Effector memory CD4-positive, alpha-beta T cell (primary cell): ENCODE measurements at regions not wholly inside any gene's neighbourhood (a gene's known extent, or its start where the extent isn't known, plus 50 kb on each side); places are given as distances from the start of the nearest gene placed in this dataset.

Source experiments
- DNase-seq, 3 donors: peaks; one replicate each; pipeline ENCODE4 v3.0.0-alpha.2; 2020
- H3K27ac ChIP-seq: 2 replicates; pipeline ENCODE4 v1.7.0; 2013; ENCODE audit warnings: mild to moderate bottlenecking, low read length, moderate library complexity; ENCODE audit not compliant: insufficient read depth, poor library complexity, severe bottlenecking
- H3K27me3 ChIP-seq: replicated peaks from 2 replicates; pipeline ENCODE4 v1.7.0; 2013; ENCODE audit warnings: mild to moderate bottlenecking, low read length; ENCODE audit not compliant: insufficient read depth, control insufficient read depth, poor library complexity, severe bottlenecking
- H3K36me3 ChIP-seq: 2 replicates; pipeline ENCODE4 v1.7.0; 2013; ENCODE audit warnings: mild to moderate bottlenecking, low read length, moderate library complexity; ENCODE audit not compliant: control insufficient read depth, insufficient read depth
- H3K4me1 ChIP-seq: 2 replicates; pipeline ENCODE4 v1.7.0; 2013; ENCODE audit warnings: low read length, mild to moderate bottlenecking; ENCODE audit not compliant: control insufficient read depth, insufficient read depth, poor library complexity, severe bottlenecking
- H3K4me3 ChIP-seq: 2 replicates; pipeline ENCODE4 v1.7.0; 2013; ENCODE audit warnings: low read length, low read depth, mild to moderate bottlenecking; ENCODE audit not compliant: insufficient read depth, poor library complexity, severe bottlenecking
- H3K9me3 ChIP-seq: 2 replicates; pipeline ENCODE4 v1.7.0; 2013; ENCODE audit warnings: mild to moderate bottlenecking, low read length, moderate library complexity; ENCODE audit not compliant: control insufficient read depth

GRCh38 chr6:112620812-112621569, 273.9 kb downstream of the RFPL4B start:
- no peak for DNase-seq
- Histone ChIP-seq H3K4me3 (no peak overlapping the region), H3K4me1 (no peaks in the 10 kb centered on the region), H3K9me3 (no peaks in the 10 kb centered on the region), H3K27me3 (no peaks in the 10 kb centered on the region), H3K27ac (no peak overlapping the region), H3K36me3 (no peaks in the 10 kb centered on the region)

- Histone ChIP-seq H3K9me3 (no peaks in the 10 kb centered on the region), H3K36me3 (no peaks in the 10 kb centered on the region), H3K27me3 (no peaks in the 10 kb centered on the region), H3K4me1 (no peaks in the 10 kb centered on the region), H3K27ac (no peak overlapping the region), H3K4me3 (no peak overlapping the region)
- no peak for DNase-seq
These were observed 274.9 kb downstream of the RFPL4B start for GRCh38 chr6:112622036-112622435.

- no peaks in the 10 kb centered on the region for H3K36me3 ChIP-seq
- H3K4me1 ChIP-seq: no peaks in the 10 kb centered on the region
- H3K27me3 ChIP-seq: no peaks in the 10 kb centered on the region
- H3K9me3 ChIP-seq: no peaks in the 10 kb centered on the region
- no peak overlapping the region for H3K27ac ChIP-seq
- no peak for DNase-seq
- H3K4me3 ChIP-seq: no peak overlapping the region
These were observed 279.4 kb downstream of the RFPL4B start for GRCh38 chr6:112626468-112627082.

- DNase-seq: no peak
- H3K27ac ChIP-seq: no peak overlapping the region
- no peaks in the 10 kb centered on the region for H3K36me3 ChIP-seq
- no peaks in the 10 kb centered on the region for H3K9me3 ChIP-seq
- H3K4me3 ChIP-seq: no peak overlapping the region
- no peaks in the 10 kb centered on the region for H3K4me1 ChIP-seq
- no peaks in the 10 kb centered on the region for H3K27me3 ChIP-seq
These were observed 287.2 kb downstream of the RFPL4B start for GRCh38 chr6:112634376-112634775.

- no peaks in the 10 kb centered on the region for H3K36me3 ChIP-seq
- no peak for DNase-seq
These were observed 289.6 kb downstream of the RFPL4B start for GRCh38 chr6:112636650-112637262.

GRCh38 chr6:112639391-112639831, 292.3 kb downstream of the RFPL4B start:
- Histone ChIP-seq H3K27me3 (no peaks in the 10 kb centered on the region), H3K36me3 (no peaks in the 10 kb centered on the region), H3K4me3 (no peak overlapping the region), H3K4me1 (no peaks in the 10 kb centered on the region), H3K27ac (no peak overlapping the region), H3K9me3 (no peaks in the 10 kb centered on the region)
- DNase-seq: no peak

More at GRCh38 chr6:112636650-112637262, 289.6 kb downstream of the RFPL4B start:
- Histone ChIP-seq H3K27ac (no peak overlapping the region), H3K4me1 (no peaks in the 10 kb centered on the region), H3K4me3 (no peak overlapping the region), H3K27me3 (no peaks in the 10 kb centered on the region), H3K9me3 (no peaks in the 10 kb centered on the region)

- H3K27me3 ChIP-seq: no peaks in the 10 kb centered on the region
- H3K4me1 ChIP-seq: no peaks in the 10 kb centered on the region
- H3K36me3 ChIP-seq: no peaks in the 10 kb centered on the region
- no peak for DNase-seq
- H3K9me3 ChIP-seq: no peaks in the 10 kb centered on the region
- no peak overlapping the region for H3K4me3 ChIP-seq
- H3K27ac ChIP-seq: no peak overlapping the region
These were observed 293.8 kb downstream of the RFPL4B start for GRCh38 chr6:112640891-112641290.

GRCh38 chr6:112649853-112650252, 302.7 kb downstream of the RFPL4B start:
- Histone ChIP-seq H3K4me3 (no peak overlapping the region), H3K27me3 (no peaks in the 10 kb centered on the region), H3K9me3 (no peaks in the 10 kb centered on the region), H3K36me3 (no peaks in the 10 kb centered on the region), H3K4me1 (no peaks in the 10 kb centered on the region), H3K27ac (no peak overlapping the region)
- no peak for DNase-seq

- H3K27me3 ChIP-seq: no peaks in the 10 kb centered on the region
- H3K27ac ChIP-seq: no peak overlapping the region
- H3K36me3 ChIP-seq: no peaks in the 10 kb centered on the region
- H3K9me3 ChIP-seq: no peaks in the 10 kb centered on the region
- no peaks in the 10 kb centered on the region for H3K4me1 ChIP-seq
- no peak for DNase-seq
- no peak overlapping the region for H3K4me3 ChIP-seq
These were observed 304.1 kb downstream of the RFPL4B start for GRCh38 chr6:112651239-112651638.

GRCh38 chr6:112659912-112660311, 312.8 kb downstream of the RFPL4B start:
- Histone ChIP-seq H3K9me3 (no peaks in the 10 kb centered on the region), H3K27me3 (no peaks in the 10 kb centered on the region), H3K4me3 (no peak overlapping the region), H3K27ac (no peak overlapping the region), H3K4me1 (no peaks in the 10 kb centered on the region), H3K36me3 (no peaks in the 10 kb centered on the region)
- DNase-seq: no peak
